ENCODE measurements at regions not wholly inside any gene's neighbourhood (a gene's known extent, or its start where the extent isn't known, plus 50 kb on each side); places are given as distances from the start of the nearest gene placed in this dataset.

DNA sequence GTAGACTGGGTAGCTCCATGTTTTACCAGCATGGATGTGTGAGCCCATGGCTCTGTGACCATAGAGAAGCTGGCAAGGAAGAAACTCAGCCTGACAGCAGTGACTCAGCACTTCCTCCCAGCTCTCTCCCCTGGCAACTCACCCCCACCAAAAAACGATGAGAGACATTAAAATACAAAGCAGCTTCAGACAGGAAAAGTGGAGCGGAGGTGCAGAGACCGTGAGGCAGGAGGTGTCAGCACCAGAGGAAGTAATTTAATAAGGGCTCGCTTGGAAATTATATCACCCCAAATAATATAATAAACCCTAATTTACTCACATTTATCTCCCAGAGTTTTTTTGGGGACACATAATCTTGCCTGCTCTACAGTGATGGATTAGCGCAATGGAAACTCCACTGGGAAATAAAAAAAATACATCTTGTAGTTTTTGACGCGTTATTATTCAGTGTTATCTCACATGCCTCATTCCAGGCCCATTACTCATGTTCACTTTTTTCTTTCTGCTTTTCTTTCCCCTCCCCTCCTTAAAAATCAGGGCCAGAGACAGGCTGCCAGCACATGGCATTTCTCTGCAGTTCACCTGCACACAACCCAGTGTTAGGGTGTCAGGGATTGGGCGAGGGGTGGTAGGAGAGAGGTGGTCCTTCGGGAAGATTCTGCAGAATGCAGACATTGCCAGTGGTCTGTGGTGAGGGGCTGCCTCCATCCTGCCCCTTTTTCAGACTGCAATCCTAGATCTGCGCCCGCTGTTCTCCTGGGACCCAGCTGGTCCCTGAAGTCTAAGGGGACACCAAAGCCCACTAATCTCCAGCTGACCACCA, 170.8 kb downstream of the BUD13 start:
- DNase-seq (ENCODE audit: low spot score), result no peak

DNA sequence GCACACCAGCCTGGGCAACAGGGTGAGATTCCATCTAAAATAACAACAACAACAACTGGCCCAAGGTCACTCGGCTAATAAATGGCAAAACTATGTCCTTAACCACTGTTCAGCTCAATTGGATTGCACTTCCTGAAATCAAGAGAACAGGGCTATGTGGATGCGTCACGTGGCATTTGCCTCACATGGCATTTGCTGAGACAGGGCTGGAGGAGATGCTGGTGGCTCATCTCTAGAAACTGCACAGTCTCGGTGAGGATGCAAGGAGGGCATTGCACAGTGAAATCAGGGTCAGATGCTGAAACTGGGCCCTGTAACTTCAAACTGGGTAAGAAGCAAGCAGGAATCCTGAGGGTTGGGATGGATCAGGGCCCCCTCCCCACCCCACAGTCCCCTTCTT, 171.9 kb downstream of the BUD13 start:
- peak; percentile 17 for DNase-seq (ENCODE audit: low spot score)

DNA sequence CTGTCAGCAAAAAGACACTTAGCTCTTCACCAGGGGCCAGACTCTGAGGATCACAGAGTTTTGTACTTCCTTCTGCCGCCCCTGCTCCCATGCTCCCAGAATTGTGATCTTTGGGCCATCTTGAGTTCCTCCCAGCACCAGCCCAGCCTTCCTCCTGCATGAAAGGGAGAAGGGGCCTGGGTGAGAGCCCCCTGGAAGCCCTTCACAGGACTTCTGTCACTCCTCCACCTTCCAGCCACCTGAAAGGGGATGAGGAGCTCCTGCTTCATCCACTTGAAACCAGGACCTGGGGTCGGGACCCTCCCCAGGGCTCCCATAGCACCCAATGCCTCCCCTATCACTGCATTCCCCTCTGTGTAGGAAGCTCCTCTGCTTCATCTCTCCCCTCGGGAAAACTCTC, 174.2 kb downstream of the BUD13 start:
- no peak for DNase-seq (ENCODE audit: low spot score)

DNA sequence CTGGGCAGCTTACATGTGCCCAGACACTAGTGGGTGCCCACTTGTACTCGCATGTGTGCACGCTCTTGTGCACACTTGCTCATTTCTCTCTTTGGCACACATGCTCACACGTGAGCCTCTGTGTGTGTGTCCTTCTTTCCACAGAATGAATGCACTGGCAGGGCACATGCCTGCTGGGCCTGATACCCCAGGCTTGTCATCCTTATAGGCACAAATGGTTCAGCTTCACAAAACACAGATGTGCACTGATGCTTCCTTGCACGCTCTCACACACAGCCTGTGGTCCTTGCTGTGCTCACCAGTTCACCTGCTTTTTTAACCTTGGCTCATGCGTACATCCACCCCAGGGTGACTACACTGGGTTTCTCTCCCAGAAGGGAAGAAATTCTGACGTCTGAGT, 174.8 kb downstream of the BUD13 start:
- DNase-seq (ENCODE audit: low spot score), result no peak

DNA sequence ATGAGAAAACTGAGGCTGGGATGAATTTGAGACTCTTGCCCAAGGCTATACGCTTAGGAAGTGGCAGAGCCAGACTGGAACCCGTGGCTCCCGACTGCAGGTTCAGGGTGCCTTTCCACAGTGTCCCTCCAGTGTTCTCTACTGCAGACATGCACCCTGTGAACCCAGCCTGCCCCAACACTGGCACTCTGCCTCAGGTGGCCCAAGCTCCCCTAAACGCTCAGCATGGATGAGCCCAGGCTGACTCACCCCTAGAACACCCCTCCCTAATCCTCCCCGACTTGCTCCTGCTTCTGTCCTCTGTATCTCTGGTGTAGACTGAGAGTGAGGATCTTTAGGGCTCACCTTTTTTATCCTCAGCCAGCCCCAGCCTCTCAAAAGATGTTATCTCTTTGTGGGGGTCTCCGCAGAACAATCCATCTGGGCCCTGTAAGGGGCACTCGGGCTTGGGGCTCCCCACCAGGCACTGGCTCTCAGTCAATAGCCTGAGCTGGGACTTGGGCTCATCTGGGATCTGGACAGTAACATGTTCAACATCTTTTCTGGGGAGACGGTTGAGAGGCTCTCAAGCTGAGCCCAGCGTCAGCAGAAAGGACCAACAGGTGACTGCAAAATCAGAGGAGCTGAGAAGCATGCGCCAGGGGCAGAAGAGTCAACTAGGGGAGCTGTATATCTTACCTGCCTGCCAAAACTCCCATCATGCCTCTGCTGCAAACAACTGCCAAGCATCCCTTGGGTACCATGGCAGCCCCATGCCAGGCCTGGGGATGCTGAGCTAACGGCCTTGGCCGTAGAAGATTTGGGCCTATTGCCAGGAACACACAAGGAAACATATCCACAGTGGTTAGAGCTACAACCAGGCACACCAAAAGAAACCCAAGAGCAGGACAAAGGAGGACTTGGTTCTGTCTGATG, 176.2 kb downstream of the BUD13 start:
- DNase-seq (ENCODE audit: low spot score), result no peak

DNA sequence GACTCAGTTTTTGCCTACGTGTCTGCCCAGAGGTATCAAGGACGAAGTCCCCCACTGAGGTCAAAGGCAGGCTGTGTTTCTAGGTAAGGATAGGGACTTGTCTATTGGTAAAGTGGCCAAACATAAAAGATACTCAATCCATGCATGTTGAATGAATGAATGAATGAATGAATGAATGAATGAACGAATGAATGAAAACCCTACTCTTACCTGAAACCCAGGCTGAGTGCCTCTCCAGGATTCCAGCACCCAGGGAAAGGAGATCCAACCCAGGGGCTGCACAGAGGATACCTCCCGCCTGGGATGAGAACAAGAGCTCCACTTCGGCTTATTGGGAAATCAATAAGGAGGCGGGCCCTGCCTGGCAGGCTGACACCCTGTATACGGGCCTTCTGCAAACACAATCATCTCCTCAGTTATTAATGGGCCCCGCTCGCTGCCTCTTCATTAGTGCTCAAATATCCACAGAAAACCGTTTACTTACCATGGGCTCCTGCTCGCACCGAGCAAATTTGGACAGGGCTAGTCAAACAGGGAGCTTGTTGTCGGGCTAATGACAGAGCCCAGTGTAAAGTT, 177.4 kb downstream of the BUD13 start:
- no peak for DNase-seq (ENCODE audit: low spot score)

DNA sequence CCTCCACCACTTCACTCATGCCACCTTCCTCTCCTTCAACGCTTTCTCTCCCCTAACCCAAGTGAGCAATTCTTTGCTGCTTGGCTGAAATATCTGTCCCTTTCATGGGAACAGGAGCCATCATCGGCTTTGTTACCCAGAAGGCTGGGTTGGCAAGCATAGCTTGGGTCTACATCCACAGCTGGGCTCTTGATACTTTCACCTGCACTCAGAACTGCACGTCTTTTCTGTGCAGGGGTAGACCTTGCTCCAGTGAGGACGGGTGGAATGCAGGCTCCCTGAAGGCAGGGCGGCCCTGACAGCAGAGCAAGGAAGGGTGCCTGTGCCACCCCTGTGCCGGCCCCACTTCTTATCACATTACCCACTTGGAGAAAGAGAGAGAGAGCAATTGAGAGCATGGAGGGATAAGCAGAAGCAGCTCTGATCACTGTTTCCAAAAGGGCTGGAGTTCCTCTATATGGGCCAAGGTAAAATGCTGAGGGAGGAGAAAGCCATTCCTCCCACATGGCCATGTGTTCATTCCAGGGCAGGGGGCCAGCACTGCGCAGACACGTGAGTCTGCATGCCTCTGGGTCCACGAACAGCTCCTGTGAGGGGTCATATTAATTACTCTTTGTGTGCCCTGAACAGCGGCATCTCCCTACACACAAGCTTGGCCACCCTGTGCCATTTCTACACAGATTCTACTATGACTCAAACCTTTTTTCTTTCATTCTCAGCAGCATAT, 181.8 kb downstream of the BUD13 start:
- DNase-seq (ENCODE audit: low spot score), result no peak

DNA sequence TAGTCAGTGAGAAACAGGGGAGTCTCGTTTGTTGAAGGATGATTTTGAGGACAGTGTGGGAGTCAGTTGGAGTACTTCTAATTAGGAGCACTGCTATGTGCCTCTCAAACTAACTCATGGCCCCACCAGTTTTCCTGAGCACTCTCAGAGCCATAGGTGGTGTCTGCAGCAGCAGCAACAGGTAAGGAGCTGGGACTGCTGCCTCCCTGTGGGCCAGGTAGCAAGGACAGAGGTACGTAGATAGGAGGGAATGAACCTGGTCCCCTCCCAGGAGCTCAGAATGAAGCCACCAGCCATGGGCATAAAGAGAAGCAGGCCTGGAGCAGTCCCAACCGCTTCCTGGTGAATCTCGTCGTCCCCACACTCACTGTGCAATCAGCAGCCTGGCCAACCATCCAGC, 183.4 kb downstream of the BUD13 start:
- no peak for DNase-seq (ENCODE audit: low spot score)

DNA sequence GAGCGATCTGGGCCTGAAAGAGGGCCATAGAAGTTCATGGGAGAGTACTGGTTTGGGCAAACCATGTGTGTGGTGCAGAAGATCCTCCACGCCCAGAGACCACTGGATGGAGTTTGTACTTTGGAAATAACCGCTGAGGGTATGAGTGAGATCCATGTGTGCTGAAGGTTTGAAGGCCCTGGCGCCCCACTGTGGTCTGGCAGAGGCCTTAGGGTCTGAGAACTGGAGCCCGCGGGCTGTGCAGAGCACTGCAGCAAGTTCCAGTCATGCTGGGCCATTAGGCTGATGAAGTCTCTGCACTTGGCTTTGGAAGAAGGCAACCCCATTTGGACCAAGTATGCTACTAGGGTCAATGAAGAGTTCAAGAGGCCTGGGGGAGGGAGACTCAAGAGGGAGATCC, 186.4 kb downstream of the BUD13 start:
- DNase-seq (ENCODE audit: low spot score), result no peak

DNA sequence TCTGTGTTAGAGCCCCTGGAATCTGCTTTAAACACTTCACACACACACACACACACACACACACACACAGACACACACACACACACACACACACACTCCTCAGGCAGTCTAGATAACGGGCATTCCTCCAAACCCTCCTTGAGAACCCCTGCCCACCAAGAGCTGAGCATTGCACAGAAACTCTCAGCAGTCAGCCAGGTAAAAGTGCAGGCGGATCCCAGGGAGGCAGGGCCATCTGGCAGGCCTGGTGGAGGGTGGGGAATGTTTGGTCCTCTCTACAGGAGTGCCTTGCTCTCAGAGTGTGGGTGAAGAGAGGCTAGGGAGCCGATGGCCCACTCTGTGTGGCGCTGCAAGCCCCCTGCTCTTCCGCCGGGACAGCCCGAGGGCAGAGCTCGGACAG, 190.2 kb downstream of the BUD13 start:
- no peak for DNase-seq (ENCODE audit: low spot score)

DNA sequence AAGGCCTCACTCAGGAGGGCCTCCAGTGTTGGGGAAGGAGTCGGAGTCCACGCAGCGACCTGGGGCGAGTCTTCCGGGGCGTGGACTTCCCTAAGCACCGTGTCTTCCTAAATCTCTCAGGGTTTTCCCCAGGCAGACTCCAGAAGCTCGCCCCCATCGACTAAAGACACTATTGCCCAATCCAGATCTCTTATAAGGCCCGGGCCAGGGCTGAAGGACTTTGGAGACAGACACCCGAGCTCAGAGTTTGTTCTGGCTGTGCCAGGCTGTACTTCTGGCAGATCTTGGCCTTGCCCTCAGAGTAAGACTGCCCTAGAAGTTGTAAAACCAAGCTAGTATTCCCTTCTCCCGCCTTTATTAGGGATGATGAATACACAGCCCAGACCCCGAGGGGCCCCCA, 191.4 kb downstream of the BUD13 start:
- no peak for DNase-seq (ENCODE audit: low spot score)

DNA sequence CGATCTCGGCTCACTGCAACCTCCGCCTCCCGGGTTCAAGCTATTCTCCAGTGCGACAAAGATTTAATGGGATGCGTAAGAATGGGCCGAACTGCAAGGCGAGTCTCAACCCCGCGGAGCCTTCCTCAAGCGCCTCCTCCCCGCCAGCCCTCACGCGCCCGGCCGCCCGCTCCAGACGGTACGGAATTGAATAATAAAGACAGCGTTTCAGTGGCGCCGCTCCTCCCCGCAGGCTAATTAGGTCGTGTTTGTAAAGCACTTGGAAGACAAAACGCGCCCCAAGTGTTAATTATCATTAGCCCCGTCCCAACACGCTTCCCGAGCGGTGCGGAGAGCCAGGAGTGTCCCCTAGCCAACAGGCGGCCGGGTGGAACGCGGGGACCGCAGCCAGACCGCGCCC, 192.0 kb downstream of the BUD13 start:
- DNase-seq (ENCODE audit: low spot score), result no peak

DNA sequence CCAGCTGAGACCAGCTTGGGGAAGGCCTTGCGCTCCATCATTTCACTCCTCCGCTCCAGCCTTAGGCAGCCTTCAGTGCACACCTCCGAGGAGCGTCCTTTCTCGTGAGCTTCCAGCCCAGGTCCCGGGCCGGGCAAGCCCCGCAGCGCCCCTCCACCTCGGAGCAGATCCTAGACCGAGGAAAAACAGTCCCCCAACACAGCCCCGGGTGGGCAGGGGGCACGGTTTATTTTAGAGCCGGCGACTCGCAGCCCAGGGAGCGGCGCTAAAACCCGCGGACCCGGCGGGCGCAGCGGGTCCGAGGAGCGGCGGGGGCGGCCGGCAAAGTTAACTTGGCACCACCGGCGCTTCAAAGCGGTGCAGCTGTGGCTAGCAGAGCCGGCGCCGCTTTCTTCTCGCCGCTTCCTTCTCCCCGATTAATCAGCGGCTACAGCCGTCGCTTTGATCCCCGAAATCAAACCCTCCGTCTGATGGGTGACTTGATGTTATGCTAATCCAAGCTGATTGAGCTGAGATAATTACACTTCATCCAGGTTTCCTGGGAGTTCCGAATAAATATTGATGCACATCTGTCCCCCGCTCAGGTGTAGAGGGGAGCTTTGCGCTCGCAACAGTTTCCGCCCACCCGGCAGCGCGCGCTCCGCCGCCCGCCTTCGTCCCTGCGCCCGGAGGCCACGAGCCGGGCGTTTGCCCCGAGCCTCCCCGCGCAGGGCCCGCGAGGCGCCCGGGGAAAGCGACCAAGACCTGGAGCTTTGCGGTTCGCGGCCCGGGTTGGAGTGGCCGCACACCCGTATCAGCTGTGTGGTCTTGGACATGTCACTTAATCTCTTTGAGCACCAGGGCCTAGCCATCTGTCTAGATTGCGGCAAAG, 192.7 kb downstream of the BUD13 start:
- no peak for DNase-seq (ENCODE audit: low spot score)

DNA sequence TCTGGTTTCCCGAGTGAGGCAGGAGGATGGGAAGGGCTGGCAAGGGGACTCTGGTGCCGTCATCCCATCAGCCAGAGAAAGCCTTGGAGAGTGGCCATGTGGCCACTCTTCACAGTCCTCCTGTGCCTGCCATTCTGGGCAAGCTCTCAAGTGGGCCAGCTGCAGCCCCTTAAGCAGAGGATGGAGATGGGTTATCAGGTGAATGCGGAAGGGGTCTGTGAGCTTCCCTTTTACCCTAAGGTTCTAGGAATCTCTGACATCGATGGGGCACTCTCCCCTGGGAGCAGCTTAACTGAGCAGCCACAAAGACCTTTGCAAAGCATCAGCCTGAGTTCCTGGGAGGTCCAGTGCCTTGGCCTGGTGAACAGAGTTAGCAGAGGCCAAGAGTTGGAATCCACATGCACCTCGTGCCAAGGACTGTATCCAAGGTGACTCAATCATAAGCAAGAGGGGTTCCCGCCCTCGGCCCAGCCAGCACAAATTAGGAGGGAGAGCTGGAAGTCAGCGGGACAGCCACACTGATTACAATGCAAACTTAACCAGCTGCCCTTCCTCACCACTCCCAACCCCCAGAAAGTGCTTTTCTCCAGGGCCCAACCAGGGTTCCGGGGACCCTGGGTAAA, 193.6 kb downstream of the BUD13 start:
- no peak for DNase-seq (ENCODE audit: low spot score)

DNA sequence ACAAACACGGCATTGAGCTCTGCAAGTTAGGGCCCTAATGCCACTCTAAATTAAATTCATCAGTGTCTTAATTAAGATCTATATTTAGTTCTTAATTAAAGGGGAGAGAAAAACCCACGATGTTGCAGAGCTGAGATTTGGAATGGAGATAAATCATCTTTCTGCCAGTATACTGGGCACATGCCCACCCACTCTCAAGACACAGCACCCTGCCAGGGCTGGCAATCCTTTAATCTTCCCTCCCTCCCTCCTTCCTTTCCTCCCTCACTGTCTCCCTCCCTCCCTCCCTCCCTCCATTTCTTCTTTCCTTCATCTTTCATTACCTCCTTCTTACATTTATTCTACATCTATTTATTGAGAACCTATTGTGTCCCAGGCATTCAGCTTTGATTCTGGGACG, 194.8 kb downstream of the BUD13 start:
- no peak for DNase-seq (ENCODE audit: low spot score)

DNA sequence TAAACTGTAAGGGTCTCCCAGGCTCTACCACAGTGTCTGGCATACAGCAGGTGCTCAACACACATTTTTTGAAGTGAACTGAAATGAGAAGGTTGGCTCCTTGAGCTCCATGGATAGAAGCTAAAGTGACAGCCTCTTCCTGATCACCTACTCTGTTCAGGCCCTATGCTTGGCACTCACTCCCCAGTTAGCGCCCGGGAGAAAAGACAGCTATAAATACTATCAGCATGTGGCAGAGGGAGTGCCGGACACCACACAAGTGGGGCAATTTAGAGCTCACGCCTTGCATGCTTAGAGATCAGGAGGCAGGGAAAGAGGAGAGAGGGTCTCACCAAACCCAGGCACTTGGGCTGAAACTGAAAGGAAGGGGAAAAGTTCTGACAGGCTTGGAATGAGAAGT, 195.5 kb downstream of the BUD13 start:
- no peak for DNase-seq (ENCODE audit: low spot score)

DNA sequence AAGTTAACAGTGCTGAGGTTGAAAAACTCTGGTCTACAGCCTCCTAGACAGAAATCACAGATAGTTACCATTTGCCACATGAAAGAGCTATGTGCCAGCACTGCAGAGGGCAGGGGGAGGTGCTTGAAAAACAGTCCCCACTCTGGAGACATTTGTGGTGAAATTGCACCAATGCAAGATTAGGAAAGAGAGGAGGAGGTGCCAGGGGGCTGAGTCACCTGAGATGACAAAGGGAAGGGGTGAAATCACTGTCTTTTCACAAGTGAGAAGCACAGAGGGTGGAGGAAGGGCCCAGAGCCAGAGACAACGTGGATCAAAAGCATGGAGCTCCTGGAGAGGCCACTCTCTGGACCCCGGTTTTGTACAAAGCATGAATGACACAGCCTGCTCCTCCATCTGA, 196.3 kb downstream of the BUD13 start:
- DNase-seq (ENCODE audit: low spot score), result no peak

DNA sequence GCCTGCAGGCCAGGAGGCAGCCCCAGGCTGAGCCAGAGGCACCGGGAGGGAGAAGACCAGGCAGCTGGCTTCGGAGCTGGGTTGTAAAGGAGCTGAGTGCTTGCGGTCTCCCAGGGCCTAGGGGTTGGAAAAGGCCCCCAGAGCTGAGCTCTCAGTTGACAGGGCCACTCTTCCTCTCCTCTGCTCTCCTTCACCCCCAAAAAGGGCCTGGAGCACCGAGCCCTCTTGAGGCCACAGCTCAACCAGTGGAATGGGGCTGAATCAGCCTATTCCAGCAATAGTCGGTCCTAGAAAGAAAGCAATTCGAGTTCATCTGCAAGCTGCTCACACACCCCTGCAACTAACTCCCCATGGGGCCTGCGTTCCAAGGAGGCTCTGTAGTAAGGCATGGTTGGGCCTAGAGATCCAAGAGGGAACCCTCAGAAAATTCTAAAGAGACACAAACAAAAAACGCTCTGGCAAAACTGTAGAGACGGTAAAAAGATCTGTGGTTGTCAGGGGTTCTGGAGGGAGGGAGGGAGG, 205.0 kb downstream of the BUD13 start:
- no peak for DNase-seq (ENCODE audit: low spot score)

DNA sequence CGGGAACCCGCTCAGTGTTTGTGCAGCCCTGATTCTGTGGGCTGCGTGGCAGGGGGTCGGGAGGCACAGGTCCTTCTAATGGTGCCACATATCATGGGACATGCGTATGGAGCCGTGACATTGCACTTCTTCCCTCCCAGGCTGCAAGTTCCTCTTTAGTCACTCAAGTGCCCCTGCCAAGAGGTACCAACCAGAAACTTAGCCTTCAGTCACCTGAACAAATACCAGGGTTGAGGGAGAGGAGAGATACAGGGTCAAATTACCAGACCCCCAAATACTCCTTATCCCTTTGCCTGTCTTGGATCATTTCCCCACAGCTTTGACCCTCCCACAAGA, 209.1 kb downstream of the BUD13 start:
- no peak for DNase-seq (ENCODE audit: low spot score)

DNA sequence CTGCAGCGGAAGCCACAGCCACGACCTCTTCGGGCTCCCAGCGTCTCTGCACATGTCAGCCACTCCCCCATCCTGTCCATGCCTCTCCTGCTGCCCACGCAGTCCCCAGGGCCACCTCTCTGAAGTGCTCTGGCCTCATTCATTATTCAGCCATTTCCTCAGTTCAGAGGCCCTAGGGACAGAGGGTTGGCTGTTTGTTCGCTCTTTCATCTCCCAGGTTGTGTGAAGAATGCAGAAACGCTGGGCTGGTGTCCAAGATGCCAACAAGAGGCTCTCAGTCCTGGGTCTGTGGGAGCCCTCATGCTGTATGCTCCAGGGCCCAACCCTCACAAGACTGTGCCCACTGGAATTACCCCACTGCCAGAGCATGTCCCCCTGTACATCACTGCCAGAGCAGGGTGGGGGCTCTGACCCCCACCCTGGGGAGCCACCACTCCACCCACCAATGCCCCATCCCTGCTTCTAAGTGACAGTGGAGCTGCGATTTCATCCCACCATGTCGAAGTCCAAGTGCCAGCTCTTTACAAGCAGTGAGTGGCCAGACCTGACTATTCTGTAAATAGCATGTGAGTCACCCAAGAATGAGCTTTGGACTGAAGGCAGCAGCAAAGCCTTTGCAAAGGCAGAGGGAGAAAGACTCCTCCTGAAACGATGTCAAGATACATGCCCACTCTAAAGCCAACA, 209.6 kb downstream of the BUD13 start:
- peak; percentile 42 for DNase-seq (ENCODE audit: low spot score)

All from HT-29 (cell line).